ENCODE measurements at regions not wholly inside any gene's neighbourhood (a gene's known extent, or its start where the extent isn't known, plus 50 kb on each side); places are given as distances from the start of the nearest gene placed in this dataset.

GRCh38 chr2:160694631-160695030 is 201.0 kb upstream of the RBMS1 start:
- ChIA-PET CTCF (interaction anchor here (0.6 kb wide), 1 partner anchor 111 kb away, joined by 3 read pairs; no protein-coding TSS in a partner anchor), POLR2A (no interaction called here)
- no peak overlapping the region for H3K4me3 Mint-ChIP-seq (ENCODE audit: unreplicated experiment)
- no peaks in the 10 kb centered on the region for H3K9me3 ChIP-seq
- H3K36me3 ChIP-seq (ENCODE audit: control insufficient read depth, insufficient read depth, low read length), result no peaks in the 10 kb centered on the region
- no peaks in the 10 kb centered on the region for H3K36me3 Mint-ChIP-seq (ENCODE audit: insufficient read depth, unreplicated experiment)
- no peaks in the 10 kb centered on the region for H3K4me1 Mint-ChIP-seq (ENCODE audit: low read depth, unreplicated experiment)
- peaks cover 6% of the 10 kb centered on the region for H3K9me3 Mint-ChIP-seq (ENCODE audit: unreplicated experiment)
- intact Hi-C loops (cut with micrococcal nuclease; ENCODE audit: unreplicated experiment), result no loop called here
- TF ChIP-seq, protein P1, sequence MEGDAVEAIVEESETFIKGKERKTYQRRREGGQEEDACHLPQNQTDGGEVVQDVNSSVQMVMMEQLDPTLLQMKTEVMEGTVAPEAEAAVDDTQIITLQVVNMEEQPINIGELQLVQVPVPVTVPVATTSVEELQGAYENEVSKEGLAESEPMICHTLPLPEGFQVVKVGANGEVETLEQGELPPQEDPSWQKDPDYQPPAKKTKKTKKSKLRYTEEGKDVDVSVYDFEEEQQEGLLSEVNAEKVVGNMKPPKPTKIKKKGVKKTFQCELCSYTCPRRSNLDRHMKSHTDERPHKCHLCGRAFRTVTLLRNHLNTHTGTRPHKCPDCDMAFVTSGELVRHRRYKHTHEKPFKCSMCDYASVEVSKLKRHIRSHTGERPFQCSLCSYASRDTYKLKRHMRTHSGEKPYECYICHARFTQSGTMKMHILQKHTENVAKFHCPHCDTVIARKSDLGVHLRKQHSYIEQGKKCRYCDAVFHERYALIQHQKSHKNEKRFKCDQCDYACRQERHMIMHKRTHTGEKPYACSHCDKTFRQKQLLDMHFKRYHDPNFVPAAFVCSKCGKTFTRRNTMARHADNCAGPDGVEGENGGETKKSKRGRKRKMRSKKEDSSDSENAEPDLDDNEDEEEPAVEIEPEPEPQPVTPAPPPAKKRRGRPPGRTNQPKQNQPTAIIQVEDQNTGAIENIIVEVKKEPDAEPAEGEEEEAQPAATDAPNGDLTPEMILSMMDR (IDR thresholded peaks at IDR 0.05; ENCODE audit: insufficient read depth in 1 of 2, low read depth in 1 of 2, low read length in 1 of 2, severe bottlenecking in 1 of 2, unreplicated experiment in 1 of 2), result no peak
- no peaks in the 10 kb centered on the region for H3K27me3 Mint-ChIP-seq (ENCODE audit: insufficient read depth, unreplicated experiment)
- H3K4me3 ChIP-seq (ENCODE audit: low read depth, low read length), result no peak overlapping the region
- no peaks in the 10 kb centered on the region for H3K27me3 ChIP-seq (replicated peaks; ENCODE audit: control insufficient read depth, insufficient read depth, low read length)
- H3K4me1 ChIP-seq, result no peaks in the 10 kb centered on the region
- no peak for DNase-seq
- BruUV-seq (replicated peaks), result no TSS peak
- no peak overlapping the region for H3K27ac Mint-ChIP-seq (ENCODE audit: unreplicated experiment)

DNA sequence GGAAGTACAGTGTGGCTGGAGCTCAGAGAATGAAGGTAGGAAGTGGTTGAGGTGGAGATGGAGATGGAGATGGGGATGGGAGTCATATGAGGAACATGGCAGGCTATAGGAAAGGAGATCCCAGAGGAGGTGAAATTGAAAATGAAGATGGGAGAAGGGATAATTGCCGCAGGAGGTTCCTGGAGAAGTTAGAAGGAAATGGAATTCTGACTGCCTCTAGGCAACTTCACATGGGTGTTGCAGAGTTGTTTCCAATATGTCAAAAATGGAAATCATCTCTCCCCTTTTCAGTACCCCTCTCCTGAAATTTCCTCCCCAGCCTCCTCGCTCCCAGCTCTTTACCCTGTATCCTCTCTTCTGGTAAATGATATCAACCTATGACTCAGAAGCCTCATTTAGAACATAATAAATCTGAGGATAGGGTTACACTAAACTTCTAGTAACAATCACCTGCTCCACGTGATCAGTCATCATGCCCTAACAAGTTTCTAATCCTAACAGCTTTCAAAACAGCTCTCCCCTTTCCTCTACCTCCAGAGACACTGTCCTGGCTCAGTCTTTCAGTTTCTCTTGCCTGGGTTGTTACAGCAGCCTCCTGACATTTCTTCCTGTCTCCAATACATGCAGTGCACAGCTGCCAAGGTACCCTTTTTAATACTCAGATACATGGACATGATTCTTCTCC is 201.9 kb upstream of the RBMS1 start:
- Mint-ChIP-seq H3K27ac (ENCODE audit: unreplicated experiment) (no peak overlapping the region), H3K27me3 (ENCODE audit: insufficient read depth, unreplicated experiment) (no peaks in the 10 kb centered on the region), H3K4me1 (ENCODE audit: low read depth, unreplicated experiment) (no peaks in the 10 kb centered on the region), H3K9me3 (ENCODE audit: unreplicated experiment) (peaks cover 6% of the 10 kb centered on the region), H3K36me3 (ENCODE audit: insufficient read depth, unreplicated experiment) (no peaks in the 10 kb centered on the region), H3K4me3 (ENCODE audit: unreplicated experiment) (no peak overlapping the region)
- intact Hi-C loops (cut with micrococcal nuclease; ENCODE audit: unreplicated experiment), result no loop called here
- Histone ChIP-seq H3K9me3 (no peaks in the 10 kb centered on the region), H3K4me3 (ENCODE audit: low read depth, low read length) (no peak overlapping the region), H3K36me3 (ENCODE audit: control insufficient read depth, insufficient read depth, low read length) (no peaks in the 10 kb centered on the region), H3K4me1 (no peaks in the 10 kb centered on the region), H3K27me3 (replicated peaks; ENCODE audit: control insufficient read depth, insufficient read depth, low read length) (no peaks in the 10 kb centered on the region)
- POLR2A ChIA-PET, result no interaction called here
- TF ChIP-seq, protein P1 (IDR thresholded peaks at IDR 0.05; ENCODE audit: insufficient read depth in 1 of 2, low read depth in 1 of 2, low read length in 1 of 2, severe bottlenecking in 1 of 2, unreplicated experiment in 1 of 2), result no peak
- CTCF ChIA-PET, result no interaction called here
- no peak for DNase-seq
- BruUV-seq (replicated peaks), result no TSS peak

DNA sequence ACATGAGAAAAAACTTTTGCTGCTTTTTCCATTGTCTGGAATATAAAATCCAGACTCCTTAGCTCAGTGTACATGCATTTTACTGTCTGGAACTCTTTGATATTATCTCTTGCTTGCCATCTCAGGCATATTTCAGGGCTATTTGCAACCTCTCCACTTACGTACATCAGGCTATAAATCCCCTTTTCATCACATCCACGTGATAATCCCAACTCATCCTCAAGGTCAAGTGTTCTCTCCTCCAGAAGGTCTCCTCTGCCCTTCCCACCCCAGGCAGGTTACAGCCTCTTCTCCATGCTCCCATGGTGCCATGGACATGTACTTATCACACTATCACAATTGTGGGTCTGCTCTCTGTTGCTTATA is 202.5 kb upstream of the RBMS1 start:
- Histone ChIP-seq H3K36me3 (ENCODE audit: control insufficient read depth, insufficient read depth, low read length) (no peaks in the 10 kb centered on the region), H3K27me3 (replicated peaks; ENCODE audit: control insufficient read depth, insufficient read depth, low read length) (no peaks in the 10 kb centered on the region), H3K4me3 (ENCODE audit: low read depth, low read length) (no peak overlapping the region), H3K9me3 (no peaks in the 10 kb centered on the region), H3K4me1 (no peaks in the 10 kb centered on the region)
- no TSS peak for BruUV-seq (replicated peaks)
- H3K4me1 Mint-ChIP-seq (ENCODE audit: low read depth, unreplicated experiment), result no peaks in the 10 kb centered on the region
- no peaks in the 10 kb centered on the region for H3K36me3 Mint-ChIP-seq (ENCODE audit: insufficient read depth, unreplicated experiment)
- peaks cover 6% of the 10 kb centered on the region for H3K9me3 Mint-ChIP-seq (ENCODE audit: unreplicated experiment)
- no peaks in the 10 kb centered on the region for H3K27me3 Mint-ChIP-seq (ENCODE audit: insufficient read depth, unreplicated experiment)
- intact Hi-C loops (cut with micrococcal nuclease; ENCODE audit: unreplicated experiment), result no loop called here
- POLR2A ChIA-PET, result no interaction called here
- no peak overlapping the region for H3K4me3 Mint-ChIP-seq (ENCODE audit: unreplicated experiment)
- CTCF ChIA-PET, result no interaction called here
- H3K27ac Mint-ChIP-seq (ENCODE audit: unreplicated experiment), result no peak overlapping the region
- TF ChIP-seq, protein P1 (IDR thresholded peaks at IDR 0.05; ENCODE audit: insufficient read depth in 1 of 2, low read depth in 1 of 2, low read length in 1 of 2, severe bottlenecking in 1 of 2, unreplicated experiment in 1 of 2), result no peak
- no peak for DNase-seq
